K562 (cell line): ENCODE measurements at regions not wholly inside any gene's neighbourhood (a gene's known extent, or its start where the extent isn't known, plus 50 kb on each side); places are given as distances from the start of the nearest gene placed in this dataset.

ENCODE experiments used
- ATF3 ChIP-seq, 2 experiments: fragments of 450-650 bp in 1 of 2; sonication (generic) in 1 of 2; formaldehyde crosslinking in 1 of 2; IDR thresholded peaks in 1 of 2; conservative IDR thresholded peaks in 1 of 2; 2 replicates each; pipeline versions ENCODE4 v1.6.1 to v1.8.1; 2016 to 2023; ENCODE audit warnings: mild to moderate bottlenecking in 2 of 2, moderate library complexity in 2 of 2, inconsistent platforms in 1 of 2, missing genetic modification reagents in 1 of 2
- CTCF ChIP-seq, 3 experiments: IDR thresholded peaks in 2 of 3; conservative IDR thresholded peaks in 1 of 3; 2 replicates each; pipeline ENCODE4 v1.5.1; 2011 to 2012; ENCODE audit warnings: low read length in 3 of 3, mild to moderate bottlenecking in 3 of 3, control low read depth in 2 of 3, improper control_type of control experiment in 1 of 3, inconsistent platforms in 1 of 3, low read depth in 1 of 3, mixed read lengths in 1 of 3, moderate library complexity in 1 of 3; ENCODE audit not compliant: insufficient read depth in 2 of 3
- EZH2 ChIP-seq: IDR thresholded peaks from 2 replicates; pipeline ENCODE4 v1.6.1; 2012; ENCODE audit warnings: low read depth, mild to moderate bottlenecking, inconsistent platforms, low read length, borderline replicate concordance
- MXD1 ChIP-seq: fragments of 250-450 bp; sonication (Bioruptor Pico); IDR thresholded peaks from 2 replicates; pipeline ENCODE4 v1.8.0; 2021; ENCODE audit warnings: borderline replicate concordance, mild to moderate bottlenecking, moderate library complexity; ENCODE audit not compliant: poor library complexity, severe bottlenecking
- NFE2L1 ChIP-seq: fragments of 450-650 bp; IDR thresholded peaks from 2 replicates; pipeline ENCODE4 v1.6.1; 2016; ENCODE audit warnings: missing genetic modification characterization, low read depth, mild to moderate bottlenecking, missing compliant biosample characterization, moderate library complexity, borderline replicate concordance
- POLR2A ChIP-seq: fragments of 450-650 bp; conservative IDR thresholded peaks from 2 replicates; pipeline ENCODE4 v1.6.1; 2016
- POLR2AphosphoS5 ChIP-seq: IDR thresholded peaks from 2 replicates; pipeline ENCODE4 v1.6.1; 2011; ENCODE audit warnings: mild to moderate bottlenecking, low read depth, low read length, moderate library complexity; ENCODE audit not compliant: control insufficient read depth, insufficient read depth
- PURB ChIP-seq: sonication (generic); formaldehyde crosslinking; IDR thresholded peaks from 2 replicates; pipeline ENCODE4 v1.9.0; 2021; ENCODE audit warnings: low read depth, mild to moderate bottlenecking, missing genetic modification reagents
- RAD51 ChIP-seq: fragments of 450-650 bp; IDR thresholded peaks from 2 replicates; pipeline ENCODE4 v1.7.1; 2016; ENCODE audit warnings: low read depth, mild to moderate bottlenecking, borderline replicate concordance
- YY1 ChIP-seq, 3 experiments: IDR thresholded peaks; 2 replicates each; pipeline ENCODE4 v1.6.1; 2011; ENCODE audit warnings: low read length in 2 of 3, mild to moderate bottlenecking in 2 of 3, moderate library complexity in 2 of 3, borderline replicate concordance in 1 of 3, control low read depth in 1 of 3, low read depth in 1 of 3; ENCODE audit not compliant: insufficient read depth in 3 of 3, insufficient replicate concordance in 2 of 3, control insufficient read depth in 1 of 3, insufficient read length in 1 of 3; ENCODE audit errors: extremely low read depth in 1 of 3
- ZNF551 ChIP-seq: fragments of 250-450 bp; sonication (Bioruptor Pico); IDR thresholded peaks from 2 replicates; pipeline ENCODE4 v1.5.0; 2021; ENCODE audit warnings: mild to moderate bottlenecking, moderate library complexity
- TF ChIP-seq, protein P1 (sequence below), 2 experiments: fragments of 450-650 bp; formaldehyde crosslinking in 1 of 2; IDR thresholded peaks; 2 replicates each; pipeline versions ENCODE4 v1.4.0 to v1.6.1; 2014 to 2020; ENCODE audit warnings: mild to moderate bottlenecking in 2 of 2, borderline replicate concordance in 1 of 2, low read depth in 1 of 2

DNA sequence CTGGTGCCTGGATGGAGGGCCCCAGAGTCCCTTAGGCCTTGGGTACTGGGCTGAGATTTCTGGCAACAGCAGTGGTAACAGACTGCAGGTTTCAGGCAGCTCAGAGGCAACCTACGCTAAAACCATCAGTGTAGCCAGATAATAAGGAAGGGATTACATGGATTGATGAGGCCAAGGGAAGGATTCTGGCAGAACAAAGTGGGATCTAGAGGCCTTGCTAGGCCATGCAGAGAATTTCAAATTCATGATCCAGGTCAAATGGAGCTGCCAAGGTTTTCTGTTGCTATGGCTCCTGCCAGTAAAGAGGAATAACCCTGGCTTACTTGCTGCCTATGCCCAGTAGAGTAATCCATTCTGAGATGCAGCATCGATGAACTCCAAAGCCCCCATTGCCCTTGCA lies 445.7 kb downstream of the ADRA2A start:
- no peak for TF ChIP-seq PURB (CRISPR knock-in tag)
- no peak for TF ChIP-seq ZNF551 (CRISPR knock-in tag)
- no peak for TF ChIP-seq POLR2A
- TF ChIP-seq RAD51 = no peak
- TF ChIP-seq, protein P1, sequence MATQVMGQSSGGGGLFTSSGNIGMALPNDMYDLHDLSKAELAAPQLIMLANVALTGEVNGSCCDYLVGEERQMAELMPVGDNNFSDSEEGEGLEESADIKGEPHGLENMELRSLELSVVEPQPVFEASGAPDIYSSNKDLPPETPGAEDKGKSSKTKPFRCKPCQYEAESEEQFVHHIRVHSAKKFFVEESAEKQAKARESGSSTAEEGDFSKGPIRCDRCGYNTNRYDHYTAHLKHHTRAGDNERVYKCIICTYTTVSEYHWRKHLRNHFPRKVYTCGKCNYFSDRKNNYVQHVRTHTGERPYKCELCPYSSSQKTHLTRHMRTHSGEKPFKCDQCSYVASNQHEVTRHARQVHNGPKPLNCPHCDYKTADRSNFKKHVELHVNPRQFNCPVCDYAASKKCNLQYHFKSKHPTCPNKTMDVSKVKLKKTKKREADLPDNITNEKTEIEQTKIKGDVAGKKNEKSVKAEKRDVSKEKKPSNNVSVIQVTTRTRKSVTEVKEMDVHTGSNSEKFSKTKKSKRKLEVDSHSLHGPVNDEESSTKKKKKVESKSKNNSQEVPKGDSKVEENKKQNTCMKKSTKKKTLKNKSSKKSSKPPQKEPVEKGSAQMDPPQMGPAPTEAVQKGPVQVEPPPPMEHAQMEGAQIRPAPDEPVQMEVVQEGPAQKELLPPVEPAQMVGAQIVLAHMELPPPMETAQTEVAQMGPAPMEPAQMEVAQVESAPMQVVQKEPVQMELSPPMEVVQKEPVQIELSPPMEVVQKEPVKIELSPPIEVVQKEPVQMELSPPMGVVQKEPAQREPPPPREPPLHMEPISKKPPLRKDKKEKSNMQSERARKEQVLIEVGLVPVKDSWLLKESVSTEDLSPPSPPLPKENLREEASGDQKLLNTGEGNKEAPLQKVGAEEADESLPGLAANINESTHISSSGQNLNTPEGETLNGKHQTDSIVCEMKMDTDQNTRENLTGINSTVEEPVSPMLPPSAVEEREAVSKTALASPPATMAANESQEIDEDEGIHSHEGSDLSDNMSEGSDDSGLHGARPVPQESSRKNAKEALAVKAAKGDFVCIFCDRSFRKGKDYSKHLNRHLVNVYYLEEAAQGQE (IDR thresholded peaks at IDR 0.05; ENCODE audit: borderline replicate concordance) = no peak
- TF ChIP-seq, protein P1 (CRISPR knock-in tag; IDR thresholded peaks at IDR 0.05; ENCODE audit: low read depth) = no peak
- TF ChIP-seq MXD1 = no peak
- no peak for TF ChIP-seq ATF3 (IDR thresholded peaks at IDR 0.05)
- no peak for TF ChIP-seq ATF3 (CRISPR knock-in tag; conservative IDR thresholded peaks at IDR 0.05)
- TF ChIP-seq POLR2AphosphoS5 = no peak
- no peak for TF ChIP-seq NFE2L1 (tag)
- TF ChIP-seq CTCF (IDR thresholded peaks at IDR 0.05 in 2 of 3, conservative IDR thresholded peaks at IDR 0.05 in 1 of 3; ENCODE audit: insufficient read depth in 2 of 3, low read depth in 1 of 3, low read length in 3 of 3) = no peak
- TF ChIP-seq EZH2 = no peak
- TF ChIP-seq YY1 (IDR thresholded peaks at IDR 0.05; ENCODE audit: borderline replicate concordance in 1 of 3, control insufficient read depth in 1 of 3, extremely low read depth in 1 of 3, insufficient read depth in 3 of 3, insufficient read length in 1 of 3, insufficient replicate concordance in 2 of 3, low read depth in 1 of 3, low read length in 2 of 3) = no peak
